MM.1S (cell line): ENCODE measurements at regions not wholly inside any gene's neighbourhood (a gene's known extent, or its start where the extent isn't known, plus 50 kb on each side); places are given as distances from the start of the nearest gene placed in this dataset.

Experiments used
- EZH2 ChIP-seq: fragments of 300-600 bp; sonication (generic); optimal IDR thresholded peaks from 2 replicates; pipeline ENCODE3; 2017; ENCODE audit warnings: low read depth, mild to moderate bottlenecking, antibody characterized with exemption, low read length, mixed read lengths
- EZH2phosphoT487 ChIP-seq: fragments of 300-600 bp; sonication (generic); IDR thresholded peaks from 2 replicates; pipeline ENCODE4 v1.6.1; 2018; ENCODE audit warnings: antibody characterized with exemption, low read length
- TF ChIP-seq, protein P1 (sequence below): fragments of 300-600 bp; sonication (generic); IDR thresholded peaks from 2 replicates; pipeline ENCODE4 v1.5.1; 2016; ENCODE audit warnings: antibody characterized with exemption, low read length, mixed read lengths

DNA sequence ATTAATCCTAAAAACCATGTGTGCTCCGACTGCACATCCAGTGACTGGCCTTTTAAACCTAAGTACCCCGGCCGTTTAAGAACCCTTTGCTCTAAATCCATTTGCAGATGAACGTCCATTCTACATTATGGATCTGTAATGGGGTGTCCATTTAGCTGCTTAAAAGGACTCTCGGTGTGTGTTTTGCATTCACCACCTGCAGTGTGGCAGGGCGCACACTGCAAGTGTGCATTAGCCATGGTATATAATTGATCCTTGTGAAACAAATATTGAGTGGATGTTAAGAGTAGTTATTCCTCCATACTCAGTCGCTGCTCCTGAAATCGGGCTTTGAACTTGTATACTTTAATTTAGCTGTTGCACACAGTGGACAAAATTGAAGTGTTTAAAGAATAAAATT lies 190.1 kb upstream of the WWC1 start:
- TF ChIP-seq, protein P1, sequence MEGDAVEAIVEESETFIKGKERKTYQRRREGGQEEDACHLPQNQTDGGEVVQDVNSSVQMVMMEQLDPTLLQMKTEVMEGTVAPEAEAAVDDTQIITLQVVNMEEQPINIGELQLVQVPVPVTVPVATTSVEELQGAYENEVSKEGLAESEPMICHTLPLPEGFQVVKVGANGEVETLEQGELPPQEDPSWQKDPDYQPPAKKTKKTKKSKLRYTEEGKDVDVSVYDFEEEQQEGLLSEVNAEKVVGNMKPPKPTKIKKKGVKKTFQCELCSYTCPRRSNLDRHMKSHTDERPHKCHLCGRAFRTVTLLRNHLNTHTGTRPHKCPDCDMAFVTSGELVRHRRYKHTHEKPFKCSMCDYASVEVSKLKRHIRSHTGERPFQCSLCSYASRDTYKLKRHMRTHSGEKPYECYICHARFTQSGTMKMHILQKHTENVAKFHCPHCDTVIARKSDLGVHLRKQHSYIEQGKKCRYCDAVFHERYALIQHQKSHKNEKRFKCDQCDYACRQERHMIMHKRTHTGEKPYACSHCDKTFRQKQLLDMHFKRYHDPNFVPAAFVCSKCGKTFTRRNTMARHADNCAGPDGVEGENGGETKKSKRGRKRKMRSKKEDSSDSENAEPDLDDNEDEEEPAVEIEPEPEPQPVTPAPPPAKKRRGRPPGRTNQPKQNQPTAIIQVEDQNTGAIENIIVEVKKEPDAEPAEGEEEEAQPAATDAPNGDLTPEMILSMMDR, result no peak
- TF ChIP-seq EZH2phosphoT487 (no peak), EZH2 (no peak)
